GM12872 (cell line): ENCODE measurements at regions not wholly inside any gene's neighbourhood (a gene's known extent, or its start where the extent isn't known, plus 50 kb on each side); places are given as distances from the start of the nearest gene placed in this dataset.

Experiments used
- TF ChIP-seq, protein P1 (sequence below): IDR thresholded peaks from 3 replicates; pipeline ENCODE4 v1.5.1; 2011; ENCODE audit warnings: low read depth, mild to moderate bottlenecking, low read length, moderate library complexity; ENCODE audit not compliant: insufficient read depth

- TF ChIP-seq, protein P1, sequence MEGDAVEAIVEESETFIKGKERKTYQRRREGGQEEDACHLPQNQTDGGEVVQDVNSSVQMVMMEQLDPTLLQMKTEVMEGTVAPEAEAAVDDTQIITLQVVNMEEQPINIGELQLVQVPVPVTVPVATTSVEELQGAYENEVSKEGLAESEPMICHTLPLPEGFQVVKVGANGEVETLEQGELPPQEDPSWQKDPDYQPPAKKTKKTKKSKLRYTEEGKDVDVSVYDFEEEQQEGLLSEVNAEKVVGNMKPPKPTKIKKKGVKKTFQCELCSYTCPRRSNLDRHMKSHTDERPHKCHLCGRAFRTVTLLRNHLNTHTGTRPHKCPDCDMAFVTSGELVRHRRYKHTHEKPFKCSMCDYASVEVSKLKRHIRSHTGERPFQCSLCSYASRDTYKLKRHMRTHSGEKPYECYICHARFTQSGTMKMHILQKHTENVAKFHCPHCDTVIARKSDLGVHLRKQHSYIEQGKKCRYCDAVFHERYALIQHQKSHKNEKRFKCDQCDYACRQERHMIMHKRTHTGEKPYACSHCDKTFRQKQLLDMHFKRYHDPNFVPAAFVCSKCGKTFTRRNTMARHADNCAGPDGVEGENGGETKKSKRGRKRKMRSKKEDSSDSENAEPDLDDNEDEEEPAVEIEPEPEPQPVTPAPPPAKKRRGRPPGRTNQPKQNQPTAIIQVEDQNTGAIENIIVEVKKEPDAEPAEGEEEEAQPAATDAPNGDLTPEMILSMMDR, result no peak
Observed at GRCh38 chrX:68916891-68917290, 88.1 kb downstream of the EFNB1 start.

GRCh38 chrX:68915778-68916177 is 87.0 kb downstream of the EFNB1 start:
- TF ChIP-seq, protein P1, result no peak

- TF ChIP-seq, protein P1, result no peak
Observed at GRCh38 chrX:68914479-68914946, 85.7 kb downstream of the EFNB1 start.

GRCh38 chrX:68913249-68913547 is 84.4 kb downstream of the EFNB1 start:
- TF ChIP-seq, protein P1, result no peak

GRCh38 chrX:68912113-68912512 is 83.3 kb downstream of the EFNB1 start:
- TF ChIP-seq, protein P1, result no peak

DNA sequence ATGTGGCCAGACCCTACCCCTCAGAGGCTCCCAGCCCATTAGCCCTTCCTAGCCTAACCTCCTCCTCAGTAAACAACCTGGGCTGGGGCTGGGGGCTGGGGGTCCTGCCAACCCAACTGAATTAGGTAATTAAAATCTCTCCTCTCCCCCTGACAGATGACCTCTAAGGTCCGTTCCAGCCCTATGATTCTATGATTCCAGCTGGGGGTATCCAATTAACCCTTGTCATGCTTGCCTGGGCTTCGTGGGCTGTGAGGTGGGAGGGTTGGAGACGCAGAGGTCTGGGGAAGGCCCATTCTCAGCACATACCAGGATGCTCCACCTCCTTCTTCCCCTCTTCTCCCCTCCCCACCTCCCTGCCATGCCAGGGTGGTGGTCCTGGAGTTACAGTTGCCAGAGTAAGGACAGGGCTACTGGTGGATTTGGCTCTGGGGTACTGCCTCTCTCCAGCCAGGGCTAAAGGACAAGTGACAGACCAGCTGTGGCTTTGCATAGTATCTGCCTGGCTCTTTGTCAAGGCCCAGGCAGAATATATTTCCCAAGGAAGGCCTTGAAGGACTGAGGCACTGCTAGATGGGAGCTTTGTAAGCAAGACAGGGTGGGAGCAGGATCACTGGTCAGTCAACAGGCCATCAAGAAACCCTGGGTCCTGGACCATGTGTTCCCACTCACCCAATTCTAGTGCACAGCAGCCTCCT is 82.1 kb downstream of the EFNB1 start:
- TF ChIP-seq, protein P1, result no peak

GRCh38 chrX:68909945-68910344 is 81.1 kb downstream of the EFNB1 start:
- TF ChIP-seq, protein P1, result no peak
